Erythroblast (primary cell): ENCODE measurements at regions not wholly inside any gene's neighbourhood (a gene's known extent, or its start where the extent isn't known, plus 50 kb on each side); places are given as distances from the start of the nearest gene placed in this dataset.

Source experiments
- GATA1 ChIP-seq: IDR thresholded peaks from 2 replicates; pipeline ENCODE4 v1.6.1; 2011; ENCODE audit warnings: low read depth, mild to moderate bottlenecking, control low read depth, low read length, moderate library complexity
- POLR2A ChIP-seq: IDR thresholded peaks from 2 replicates; pipeline ENCODE4 v1.6.1; 2011; ENCODE audit warnings: mild to moderate bottlenecking, low read length

- TF ChIP-seq POLR2A (no peak), GATA1 (no peak)
These were observed 577.4 kb upstream of the RORB start for GRCh38 chr9:73919712-73920111.
